ENCODE measurements at regions not wholly inside any gene's neighbourhood (a gene's known extent, or its start where the extent isn't known, plus 50 kb on each side); places are given as distances from the start of the nearest gene placed in this dataset.

DNA sequence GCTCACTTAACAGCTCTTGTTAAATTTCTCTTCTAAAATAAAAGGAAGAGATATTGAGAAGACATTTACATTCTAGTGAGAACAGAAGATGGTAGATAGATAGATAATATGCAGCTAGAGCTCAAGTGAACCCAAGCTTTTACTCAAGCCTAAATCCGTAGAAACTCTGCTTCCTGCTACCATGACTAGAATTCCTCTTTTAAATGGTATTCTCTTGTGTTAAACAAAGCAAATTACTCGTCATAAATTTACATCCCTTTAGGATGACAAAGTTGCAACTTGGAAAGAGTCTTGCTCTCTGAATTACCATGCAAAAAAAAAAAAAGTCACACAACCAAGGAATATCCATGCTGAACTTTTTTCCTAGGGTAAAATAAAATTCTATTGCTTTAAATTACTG, 160.7 kb upstream of the LRFN5 start:
- Histone ChIP-seq H3K4me2 (ENCODE audit: low read length) (no peak overlapping the region), H3K9ac (ENCODE audit: low read length) (no peak overlapping the region), H2AFZ (ENCODE audit: low read depth, low read length, poor library complexity, severe bottlenecking) (no peak overlapping the region), H3K36me3 (ENCODE audit: control insufficient read depth in 1 of 2, insufficient read depth in 2 of 2, low read length in 2 of 2) (no peaks in the 10 kb centered on the region), H4K20me1 (ENCODE audit: insufficient read depth) (no peaks in the 10 kb centered on the region), H3K27ac (ENCODE audit: low read depth, low read length) (no peak overlapping the region), H3K79me2 (ENCODE audit: insufficient read depth, low read length) (no peaks in the 10 kb centered on the region), H3K9me2 (ENCODE audit: insufficient read depth) (no peaks in the 10 kb centered on the region), H3K27me3 (ENCODE audit: insufficient read depth, low read length) (no peaks in the 10 kb centered on the region), H3K4me1 (ENCODE audit: control insufficient read depth in 1 of 2, insufficient read depth in 2 of 2, low read length in 2 of 2) (no peaks in the 10 kb centered on the region), H3K9me3 (ENCODE audit: control insufficient read depth in 1 of 2, insufficient read depth in 1 of 2, low read depth in 1 of 2, low read length in 2 of 2) (no peaks in the 10 kb centered on the region), H3K4me3 (replicated peaks in 1 of 2; ENCODE audit: low read depth in 1 of 2, low read length in 2 of 2) (no peak overlapping the region)
- CTCF ChIA-PET = no interaction called here
- RAD21 ChIA-PET (ENCODE audit: low non-redundant PET in 1 of 2, low total read pairs in 2 of 2, uncharacterized antibody in 2 of 2, unreplicated experiment in 2 of 2) = no interaction called here
- intact Hi-C loops (cut with micrococcal nuclease) = no loop called here
- DNase-seq (ENCODE audit: low read depth, low spot score) (no peak), ATAC-seq (no peak)
- no TSS peak for BruUV-seq (replicated peaks)
- TF ChIP-seq CEBPB (IDR thresholded peaks at IDR 0.05; ENCODE audit: low read depth) = no peak
- TF ChIP-seq SIN3A (IDR thresholded peaks at IDR 0.05; ENCODE audit: low read depth) = no peak
- TF ChIP-seq FOSL1 (IDR thresholded peaks at IDR 0.05; ENCODE audit: low read depth) = no peak
- no peak for TF ChIP-seq POLR2A (IDR thresholded peaks at IDR 0.05; ENCODE audit: borderline replicate concordance, extremely low read depth, insufficient read depth, insufficient read length)
- no peak for TF ChIP-seq CTCF (IDR thresholded peaks at IDR 0.05 in 2 of 3, conservative IDR thresholded peaks at IDR 0.05 in 1 of 3; ENCODE audit: borderline replicate concordance in 1 of 3, insufficient read depth in 1 of 3, low read depth in 2 of 3, low read length in 2 of 3)
- TF ChIP-seq SRF (IDR thresholded peaks at IDR 0.05; ENCODE audit: low read depth) = no peak
- no peak for TF ChIP-seq EZH2 (IDR thresholded peaks at IDR 0.05)
- no peak for TF ChIP-seq YY1 (IDR thresholded peaks at IDR 0.05; ENCODE audit: extremely low read depth, insufficient replicate concordance, low read depth, low read length)
- no peak for TF ChIP-seq RAD21 (IDR thresholded peaks at IDR 0.05; ENCODE audit: low read depth)
- no peak for TF ChIP-seq SP1 (IDR thresholded peaks at IDR 0.05; ENCODE audit: low read depth)
- TF ChIP-seq EZH2phosphoT487 (IDR thresholded peaks at IDR 0.05; ENCODE audit: borderline replicate concordance) = no peak
- no peak for TF ChIP-seq POLR2AphosphoS5 (IDR thresholded peaks at IDR 0.05; ENCODE audit: low read depth, low read length)
- TF ChIP-seq JUND (IDR thresholded peaks at IDR 0.05) = no peak
- TF ChIP-seq, protein P1, sequence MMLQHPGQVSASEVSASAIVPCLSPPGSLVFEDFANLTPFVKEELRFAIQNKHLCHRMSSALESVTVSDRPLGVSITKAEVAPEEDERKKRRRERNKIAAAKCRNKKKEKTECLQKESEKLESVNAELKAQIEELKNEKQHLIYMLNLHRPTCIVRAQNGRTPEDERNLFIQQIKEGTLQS (IDR thresholded peaks at IDR 0.05) = no peak
- no peak for TF ChIP-seq TCF7L2 (IDR thresholded peaks at IDR 0.05; ENCODE audit: borderline replicate concordance, extremely low read depth, insufficient read depth, insufficient read length)
- POLR2A ChIA-PET = no interaction called here
